Retinal pigment epithelial cell (primary cell): ENCODE measurements at regions not wholly inside any gene's neighbourhood (a gene's known extent, or its start where the extent isn't known, plus 50 kb on each side); places are given as distances from the start of the nearest gene placed in this dataset.

ENCODE experiments used
- DNase-seq: peaks from one replicate; pipeline ENCODE4 v3.0.0-alpha.2; 2010; ENCODE audit warnings: low read depth
- H3K4me3 ChIP-seq: 2 replicates; pipeline ENCODE4 v1.5.1; 2011; ENCODE audit warnings: mild to moderate bottlenecking, low read length, control low read depth, moderate library complexity
- TF ChIP-seq, protein P1 (sequence below): conservative IDR thresholded peaks from 2 replicates; pipeline ENCODE4 v1.5.1; 2011; ENCODE audit warnings: low read depth, low read length, control low read depth, inconsistent platforms

GRCh38 chr2:176760439-176760838 is 452.2 kb upstream of the HNRNPA3 start:
- H3K4me3 ChIP-seq: no peak overlapping the region
- TF ChIP-seq, protein P1, sequence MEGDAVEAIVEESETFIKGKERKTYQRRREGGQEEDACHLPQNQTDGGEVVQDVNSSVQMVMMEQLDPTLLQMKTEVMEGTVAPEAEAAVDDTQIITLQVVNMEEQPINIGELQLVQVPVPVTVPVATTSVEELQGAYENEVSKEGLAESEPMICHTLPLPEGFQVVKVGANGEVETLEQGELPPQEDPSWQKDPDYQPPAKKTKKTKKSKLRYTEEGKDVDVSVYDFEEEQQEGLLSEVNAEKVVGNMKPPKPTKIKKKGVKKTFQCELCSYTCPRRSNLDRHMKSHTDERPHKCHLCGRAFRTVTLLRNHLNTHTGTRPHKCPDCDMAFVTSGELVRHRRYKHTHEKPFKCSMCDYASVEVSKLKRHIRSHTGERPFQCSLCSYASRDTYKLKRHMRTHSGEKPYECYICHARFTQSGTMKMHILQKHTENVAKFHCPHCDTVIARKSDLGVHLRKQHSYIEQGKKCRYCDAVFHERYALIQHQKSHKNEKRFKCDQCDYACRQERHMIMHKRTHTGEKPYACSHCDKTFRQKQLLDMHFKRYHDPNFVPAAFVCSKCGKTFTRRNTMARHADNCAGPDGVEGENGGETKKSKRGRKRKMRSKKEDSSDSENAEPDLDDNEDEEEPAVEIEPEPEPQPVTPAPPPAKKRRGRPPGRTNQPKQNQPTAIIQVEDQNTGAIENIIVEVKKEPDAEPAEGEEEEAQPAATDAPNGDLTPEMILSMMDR: no peak
- DNase-seq: no peak

DNA sequence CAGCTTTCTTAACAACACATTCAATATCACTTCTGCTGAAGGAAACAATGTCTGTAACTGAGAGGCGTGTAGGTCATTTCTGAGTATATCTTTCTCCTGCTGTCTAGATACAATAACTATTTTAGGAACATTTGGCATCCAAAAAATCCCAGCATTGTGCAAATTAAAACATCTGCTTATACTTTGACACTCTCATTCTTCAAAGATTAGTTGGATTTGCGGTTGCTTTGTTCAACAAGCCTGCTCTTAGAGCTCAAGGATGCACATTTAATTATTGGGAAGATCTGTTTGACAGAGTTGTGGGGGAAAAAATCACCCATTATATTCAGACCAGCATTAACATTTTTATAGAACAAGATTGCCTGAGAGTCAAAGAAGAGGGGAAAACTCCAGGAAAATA is 449.5 kb upstream of the HNRNPA3 start:
- DNase-seq: no peak
- H3K4me3 ChIP-seq: no peak overlapping the region
- TF ChIP-seq, protein P1: no peak

DNA sequence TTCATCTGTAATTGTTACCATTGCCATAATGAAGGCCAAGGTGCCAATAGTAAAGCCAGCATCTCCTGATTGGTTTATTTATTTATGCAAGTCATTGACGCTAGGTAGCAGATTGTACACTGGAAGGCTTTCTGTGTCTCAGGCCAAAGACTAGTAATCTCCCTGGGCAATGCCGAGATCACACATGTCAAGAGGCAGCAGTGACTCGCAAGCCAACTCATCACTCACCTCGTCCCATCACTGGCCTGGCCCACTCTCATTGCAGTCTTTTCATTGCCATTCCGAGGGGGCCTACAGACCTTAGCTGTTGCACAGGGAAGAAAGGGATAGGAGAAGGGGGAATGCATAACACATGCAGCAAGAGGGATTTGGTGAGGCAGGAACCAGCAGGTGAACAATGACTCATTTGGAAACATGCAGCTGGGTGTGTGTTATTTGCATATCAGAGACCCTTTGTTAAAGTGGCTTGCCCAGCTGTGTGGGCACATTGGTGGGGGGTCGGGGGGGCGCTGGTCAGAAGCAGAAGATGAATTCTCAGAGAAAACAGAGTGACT is 448.7 kb upstream of the HNRNPA3 start:
- TF ChIP-seq, protein P1: no peak
- no peak overlapping the region for H3K4me3 ChIP-seq
- DNase-seq: no peak

GRCh38 chr2:176764921-176765320 is 447.7 kb upstream of the HNRNPA3 start:
- TF ChIP-seq, protein P1: no peak
- H3K4me3 ChIP-seq: no peak overlapping the region

GRCh38 chr2:176766005-176766404 is 446.6 kb upstream of the HNRNPA3 start:
- TF ChIP-seq, protein P1: no peak
- no peak for DNase-seq
- H3K4me3 ChIP-seq: no peak overlapping the region

More at GRCh38 chr2:176764921-176765320, 447.7 kb upstream of the HNRNPA3 start:
- DNase-seq: no peak

- TF ChIP-seq, protein P1: no peak
- no peak for DNase-seq
- H3K4me3 ChIP-seq: no peak overlapping the region
Observed at GRCh38 chr2:176768185-176768584, 444.4 kb upstream of the HNRNPA3 start.

- H3K4me3 ChIP-seq: no peak overlapping the region
- DNase-seq: no peak
- TF ChIP-seq, protein P1: no peak
Observed at GRCh38 chr2:176769021-176769420, 443.6 kb upstream of the HNRNPA3 start.
